ENCODE measurements at regions not wholly inside any gene's neighbourhood (a gene's known extent, or its start where the extent isn't known, plus 50 kb on each side); places are given as distances from the start of the nearest gene placed in this dataset.

DNA sequence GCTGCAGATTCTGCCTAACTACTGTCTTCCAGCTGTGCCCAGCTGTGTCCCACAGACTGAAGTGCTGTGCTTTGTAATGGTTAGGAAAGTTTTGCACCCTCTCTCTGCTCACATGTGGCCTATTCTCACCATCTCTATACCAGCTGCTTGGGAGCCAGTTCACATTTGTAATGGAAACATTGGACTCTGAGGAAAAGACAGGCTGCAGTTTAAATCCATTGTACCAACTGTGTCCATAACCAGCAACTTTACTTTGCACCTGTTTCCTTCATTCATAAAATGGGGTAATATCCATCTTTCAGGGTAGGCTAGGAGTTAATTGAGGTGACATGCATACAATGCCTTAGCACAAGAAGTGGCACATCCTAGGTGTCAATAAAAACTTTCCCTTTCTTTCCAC, 344.0 kb downstream of the TNS1 start:
- TF ChIP-seq, protein P1, sequence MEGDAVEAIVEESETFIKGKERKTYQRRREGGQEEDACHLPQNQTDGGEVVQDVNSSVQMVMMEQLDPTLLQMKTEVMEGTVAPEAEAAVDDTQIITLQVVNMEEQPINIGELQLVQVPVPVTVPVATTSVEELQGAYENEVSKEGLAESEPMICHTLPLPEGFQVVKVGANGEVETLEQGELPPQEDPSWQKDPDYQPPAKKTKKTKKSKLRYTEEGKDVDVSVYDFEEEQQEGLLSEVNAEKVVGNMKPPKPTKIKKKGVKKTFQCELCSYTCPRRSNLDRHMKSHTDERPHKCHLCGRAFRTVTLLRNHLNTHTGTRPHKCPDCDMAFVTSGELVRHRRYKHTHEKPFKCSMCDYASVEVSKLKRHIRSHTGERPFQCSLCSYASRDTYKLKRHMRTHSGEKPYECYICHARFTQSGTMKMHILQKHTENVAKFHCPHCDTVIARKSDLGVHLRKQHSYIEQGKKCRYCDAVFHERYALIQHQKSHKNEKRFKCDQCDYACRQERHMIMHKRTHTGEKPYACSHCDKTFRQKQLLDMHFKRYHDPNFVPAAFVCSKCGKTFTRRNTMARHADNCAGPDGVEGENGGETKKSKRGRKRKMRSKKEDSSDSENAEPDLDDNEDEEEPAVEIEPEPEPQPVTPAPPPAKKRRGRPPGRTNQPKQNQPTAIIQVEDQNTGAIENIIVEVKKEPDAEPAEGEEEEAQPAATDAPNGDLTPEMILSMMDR (IDR thresholded peaks at IDR 0.05) = no peak
- Histone ChIP-seq H3K9me3 (no peaks in the 10 kb centered on the region), H3K4me1 (peaks cover 0 to 19% (median 10%) of the 10 kb centered on the region in 9 donors), H3K4me3 (no peak overlapping the region), H3K36me3 (no peaks in the 10 kb centered on the region), H3K27me3 (no peaks in the 10 kb centered on the region), H3K27ac (no peak overlapping the region)
- intact Hi-C loops (cut with DNase I) = loop anchor here in 1 of 10 donors (10.0 kb wide), 1 partner anchor 124 kb away; no protein-coding TSS in a partner anchor
- no peak for DNase-seq
- no peak for ATAC-seq

DNA sequence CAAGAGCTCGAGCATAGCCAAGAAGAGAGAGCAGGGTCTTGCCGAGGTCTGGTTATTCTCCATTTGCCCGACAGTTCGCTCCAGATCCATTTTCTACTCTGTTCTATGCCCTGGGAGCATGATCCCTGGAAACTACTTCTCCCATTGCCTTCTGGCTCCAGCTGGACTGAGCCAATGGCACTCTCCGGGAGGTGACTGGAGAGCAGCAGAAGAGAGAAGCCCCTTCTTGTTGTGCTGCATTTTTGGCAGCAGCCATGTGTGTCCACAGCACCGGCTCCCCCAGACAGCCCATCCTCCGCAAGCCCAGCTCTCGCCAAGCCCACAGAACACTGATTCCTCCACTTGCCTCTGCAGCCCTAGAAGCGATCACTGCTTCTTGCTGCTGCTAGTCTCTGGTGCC, 345.5 kb downstream of the TNS1 start:
- intact Hi-C loops (cut with DNase I) = loop anchor here in 1 of 10 donors (10.0 kb wide), 1 partner anchor 122 kb away; no protein-coding TSS in a partner anchor
- H3K4me3 ChIP-seq = no peak overlapping the region
- DNase-seq (no peak), ATAC-seq (no peak)
- 95 to 96% methylated on average over 9 of the region's 9 CpGs for WGBS, 2 donors
- no peak overlapping the region for H3K27ac ChIP-seq
- peaks cover 0 to 31% (median 14%) of the 10 kb centered on the region in 9 donors for H3K4me1 ChIP-seq
- no peaks in the 10 kb centered on the region for H3K9me3 ChIP-seq
- TF ChIP-seq, protein P1 (IDR thresholded peaks at IDR 0.05) = no peak
- H3K36me3 ChIP-seq = no peaks in the 10 kb centered on the region
- no peaks in the 10 kb centered on the region for H3K27me3 ChIP-seq

DNA sequence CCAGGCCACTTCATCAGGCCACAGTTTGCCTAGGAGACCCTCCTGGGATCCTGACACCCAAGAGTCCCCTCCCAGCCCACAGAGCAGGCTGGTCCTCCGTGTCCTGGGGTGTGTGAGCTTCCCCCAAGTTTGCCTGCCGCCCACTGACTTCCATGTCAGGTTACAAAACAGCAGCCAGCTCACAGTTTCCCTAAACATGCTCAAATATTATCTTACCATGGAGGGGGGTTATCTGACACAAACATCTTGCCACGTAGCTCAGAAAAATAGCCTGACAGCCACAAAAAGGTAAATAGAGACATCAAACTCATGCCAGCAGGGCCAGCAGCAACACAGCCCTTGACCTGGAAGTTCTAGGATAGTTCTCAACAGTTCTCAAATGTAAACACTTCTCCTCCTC, 346.5 kb downstream of the TNS1 start:
- Histone ChIP-seq H3K27me3 (no peaks in the 10 kb centered on the region), H3K36me3 (no peaks in the 10 kb centered on the region), H3K4me3 (no peak overlapping the region), H3K4me1 (peaks cover 0 to 23% (median 9%) of the 10 kb centered on the region in 9 donors), H3K9me3 (no peaks in the 10 kb centered on the region), H3K27ac (no peak overlapping the region)
- ATAC-seq (no peak), DNase-seq (no peak)
- intact Hi-C loops (cut with DNase I) = loop anchor here in 1 of 10 donors (10.0 kb wide), 1 partner anchor 122 kb away; no protein-coding TSS in a partner anchor
- WGBS, 2 donors = 96 to 97% methylated on average over 3 of the region's 3 CpGs
- TF ChIP-seq, protein P1 (IDR thresholded peaks at IDR 0.05) = no peak

DNA sequence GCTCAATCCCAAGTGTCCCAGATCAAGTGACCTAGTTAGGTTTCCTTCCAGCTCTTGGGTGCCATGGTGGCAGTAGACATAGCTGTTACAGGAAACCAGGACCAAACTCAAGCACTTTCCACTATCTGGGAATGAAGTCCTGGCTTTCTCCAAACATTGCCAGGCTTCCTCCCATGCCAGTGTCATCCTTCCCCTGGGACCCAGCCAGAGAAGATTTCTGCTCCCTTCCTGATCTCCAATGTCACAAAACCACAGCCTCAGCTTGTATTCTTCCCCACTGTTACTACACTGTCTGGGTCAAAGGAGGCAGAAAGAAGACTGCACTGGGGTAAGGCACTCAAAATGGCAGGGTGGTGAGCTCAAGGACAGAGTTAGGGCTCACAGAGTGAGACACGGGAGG, 347.1 kb downstream of the TNS1 start:
- H3K9me3 ChIP-seq = no peaks in the 10 kb centered on the region
- H3K27me3 ChIP-seq = no peaks in the 10 kb centered on the region
- no peak overlapping the region for H3K4me3 ChIP-seq
- WGBS, 2 donors = 93 to 97% methylated on average over 1 of the region's 1 CpG
- intact Hi-C loops (cut with DNase I) = loop anchor here in 2 of 10 donors (1.0 to 10.0 kb wide), 2 partner anchors 121 to 371 kb away; no protein-coding TSS in a partner anchor
- no peak for ATAC-seq
- H3K36me3 ChIP-seq = no peaks in the 10 kb centered on the region
- H3K27ac ChIP-seq = no peak overlapping the region
- H3K4me1 ChIP-seq = peaks cover 0 to 16% (median 3%) of the 10 kb centered on the region in 9 donors
- TF ChIP-seq, protein P1 (IDR thresholded peaks at IDR 0.05) = no peak
- no peak for DNase-seq
